ENCODE measurements at regions not wholly inside any gene's neighbourhood (a gene's known extent, or its start where the extent isn't known, plus 50 kb on each side); places are given as distances from the start of the nearest gene placed in this dataset.

DNA sequence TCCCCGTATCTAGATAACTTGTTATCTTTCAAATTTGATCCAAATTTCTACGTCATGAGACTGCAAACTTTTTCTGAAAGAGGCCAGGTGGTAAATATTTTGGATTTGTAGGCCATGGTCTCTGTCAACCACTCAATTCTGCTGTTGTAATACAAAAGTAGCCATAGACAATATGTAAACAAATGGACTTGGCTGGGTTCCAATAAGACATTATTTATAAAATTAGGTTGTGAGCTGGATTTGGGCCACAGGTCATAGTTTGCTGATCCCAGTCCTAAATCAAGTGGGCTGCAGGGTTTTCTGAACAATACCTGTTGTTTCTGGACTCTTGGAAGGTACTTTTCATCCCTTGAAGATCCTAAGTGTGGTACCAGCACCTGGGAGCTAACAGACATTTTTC lies 1178.0 kb downstream of the SORCS1 start:
- CTCF ChIA-PET = no interaction called here
- no peak overlapping the region for H2AFZ ChIP-seq (ENCODE audit: insufficient read depth, low read depth, low read length, poor library complexity, severe bottlenecking)
- H3K4me3 ChIP-seq (ENCODE audit: control extremely low read depth in 1 of 5, extremely low read depth in 1 of 5, insufficient read depth in 1 of 5, low read depth in 2 of 5, low read length in 4 of 5) = no peak overlapping the region
- ATAC-seq (ENCODE audit: low read depth) (no peak), DNase-seq (no peak)
- no peaks in the 10 kb centered on the region for H3K27me3 Mint-ChIP-seq
- peaks cover 0 to 9% (median 0%) of the 10 kb centered on the region in 3 donors for H3K9me3 ChIP-seq (ENCODE audit: control extremely low read depth in 1 of 3, control insufficient read depth in 2 of 3, insufficient read depth in 1 of 3, low read length in 2 of 3)
- POLR2A ChIA-PET = no interaction called here
- no peak overlapping the region for H3K4me3 Mint-ChIP-seq
- no peaks in the 10 kb centered on the region for H3K36me3 ChIP-seq (replicated peaks in 1 of 2; ENCODE audit: control extremely low read depth in 1 of 2, control insufficient read depth in 1 of 2, extremely low read depth in 1 of 2, insufficient read depth in 2 of 2, low read length in 1 of 2)
- no peaks in the 10 kb centered on the region for H3K27me3 ChIP-seq (replicated peaks in 1 of 4; ENCODE audit: control extremely low read depth in 1 of 4, control insufficient read depth in 3 of 4, insufficient read depth in 4 of 4, low read length in 3 of 4)
- H3K27ac ChIP-seq (ENCODE audit: low read length in 2 of 2) = no peak overlapping the region
- no peaks in the 10 kb centered on the region for H4K20me1 ChIP-seq (ENCODE audit: control insufficient read depth, insufficient read depth, low read length, poor library complexity, severe bottlenecking)
- no peak overlapping the region for H3K27ac Mint-ChIP-seq
- TF ChIP-seq, protein P1, sequence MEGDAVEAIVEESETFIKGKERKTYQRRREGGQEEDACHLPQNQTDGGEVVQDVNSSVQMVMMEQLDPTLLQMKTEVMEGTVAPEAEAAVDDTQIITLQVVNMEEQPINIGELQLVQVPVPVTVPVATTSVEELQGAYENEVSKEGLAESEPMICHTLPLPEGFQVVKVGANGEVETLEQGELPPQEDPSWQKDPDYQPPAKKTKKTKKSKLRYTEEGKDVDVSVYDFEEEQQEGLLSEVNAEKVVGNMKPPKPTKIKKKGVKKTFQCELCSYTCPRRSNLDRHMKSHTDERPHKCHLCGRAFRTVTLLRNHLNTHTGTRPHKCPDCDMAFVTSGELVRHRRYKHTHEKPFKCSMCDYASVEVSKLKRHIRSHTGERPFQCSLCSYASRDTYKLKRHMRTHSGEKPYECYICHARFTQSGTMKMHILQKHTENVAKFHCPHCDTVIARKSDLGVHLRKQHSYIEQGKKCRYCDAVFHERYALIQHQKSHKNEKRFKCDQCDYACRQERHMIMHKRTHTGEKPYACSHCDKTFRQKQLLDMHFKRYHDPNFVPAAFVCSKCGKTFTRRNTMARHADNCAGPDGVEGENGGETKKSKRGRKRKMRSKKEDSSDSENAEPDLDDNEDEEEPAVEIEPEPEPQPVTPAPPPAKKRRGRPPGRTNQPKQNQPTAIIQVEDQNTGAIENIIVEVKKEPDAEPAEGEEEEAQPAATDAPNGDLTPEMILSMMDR (IDR thresholded peaks at IDR 0.05) = no peak
- no peak for TF ChIP-seq EZH2 (IDR thresholded peaks at IDR 0.05; ENCODE audit: borderline replicate concordance, insufficient read depth, low read depth, low read length, poor library complexity, severe bottlenecking)
- no peaks in the 10 kb centered on the region for H3K4me1 Mint-ChIP-seq
- intact Hi-C loops (cut with micrococcal nuclease) = no loop called here
- H3K79me2 ChIP-seq (ENCODE audit: control insufficient read depth, insufficient read depth, low read length) = no peaks in the 10 kb centered on the region
- H3K4me2 ChIP-seq (replicated peaks; ENCODE audit: low read depth, low read length, poor library complexity, severe bottlenecking) = no peak overlapping the region
- no CpG with 5 or more reads among the region's 2 CpGs for WGBS (ENCODE audit: insufficient coverage)
- H3K9ac ChIP-seq (ENCODE audit: low read length) = no peak overlapping the region
- peaks cover 3% of the 10 kb centered on the region for H3K9me3 Mint-ChIP-seq (ENCODE audit: insufficient read depth)
- H3K4me1 ChIP-seq (ENCODE audit: control insufficient read depth in 2 of 2, insufficient read depth in 2 of 2, low read length in 2 of 2) = no peaks in the 10 kb centered on the region

DNA sequence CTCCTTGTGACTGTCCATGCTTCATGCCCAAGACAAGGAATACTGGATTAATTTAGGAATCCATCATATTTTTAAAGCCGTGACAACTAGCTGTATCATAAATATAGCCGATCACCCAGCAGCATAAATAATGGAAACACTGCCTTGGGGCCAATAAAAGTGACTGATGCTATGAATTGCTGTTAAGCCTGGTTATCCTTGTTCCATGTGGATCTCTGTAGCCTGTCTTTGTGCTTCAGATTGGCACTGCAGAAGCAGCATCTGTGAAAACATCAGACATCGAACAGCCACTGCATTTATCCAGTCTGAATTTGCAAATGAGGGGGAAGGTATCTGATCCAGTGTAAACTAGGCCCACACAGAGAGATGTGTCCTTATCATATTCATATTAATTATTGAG lies 1181.8 kb downstream of the SORCS1 start:
- Histone ChIP-seq H3K9me3 (ENCODE audit: control extremely low read depth in 1 of 3, control insufficient read depth in 2 of 3, insufficient read depth in 1 of 3, low read length in 2 of 3) (no peaks in the 10 kb centered on the region), H3K4me1 (ENCODE audit: control insufficient read depth in 2 of 2, insufficient read depth in 2 of 2, low read length in 2 of 2) (no peaks in the 10 kb centered on the region), H4K20me1 (ENCODE audit: control insufficient read depth, insufficient read depth, low read length, poor library complexity, severe bottlenecking) (no peaks in the 10 kb centered on the region), H3K4me2 (replicated peaks; ENCODE audit: low read depth, low read length, poor library complexity, severe bottlenecking) (no peak overlapping the region), H3K9ac (ENCODE audit: low read length) (no peak overlapping the region), H2AFZ (ENCODE audit: insufficient read depth, low read depth, low read length, poor library complexity, severe bottlenecking) (no peak overlapping the region), H3K36me3 (replicated peaks in 1 of 2; ENCODE audit: control extremely low read depth in 1 of 2, control insufficient read depth in 1 of 2, extremely low read depth in 1 of 2, insufficient read depth in 2 of 2, low read length in 1 of 2) (no peaks in the 10 kb centered on the region), H3K79me2 (ENCODE audit: control insufficient read depth, insufficient read depth, low read length) (no peaks in the 10 kb centered on the region), H3K27ac (ENCODE audit: low read length in 2 of 2) (no peak overlapping the region), H3K27me3 (replicated peaks in 1 of 4; ENCODE audit: control extremely low read depth in 1 of 4, control insufficient read depth in 3 of 4, insufficient read depth in 4 of 4, low read length in 3 of 4) (no peaks in the 10 kb centered on the region), H3K4me3 (ENCODE audit: control extremely low read depth in 1 of 5, extremely low read depth in 1 of 5, insufficient read depth in 1 of 5, low read depth in 2 of 5, low read length in 4 of 5) (no peak overlapping the region)
- Mint-ChIP-seq H3K9me3 (ENCODE audit: insufficient read depth) (no peaks in the 10 kb centered on the region), H3K27me3 (no peaks in the 10 kb centered on the region), H3K27ac (no peak overlapping the region), H3K4me1 (no peaks in the 10 kb centered on the region), H3K4me3 (no peak overlapping the region)
- ChIA-PET POLR2A (no interaction called here), CTCF (no interaction called here)
- intact Hi-C loops (cut with micrococcal nuclease) = no loop called here
- TF ChIP-seq, protein P1 (IDR thresholded peaks at IDR 0.05) = no peak
- no peak for TF ChIP-seq EZH2 (IDR thresholded peaks at IDR 0.05; ENCODE audit: borderline replicate concordance, insufficient read depth, low read depth, low read length, poor library complexity, severe bottlenecking)
- DNase-seq (no peak), ATAC-seq (ENCODE audit: low read depth) (no peak)
- no CpG with 5 or more reads among the region's 3 CpGs for WGBS (ENCODE audit: insufficient coverage)

Data from B cell (primary cell).